ENCODE measurements at regions not wholly inside any gene's neighbourhood (a gene's known extent, or its start where the extent isn't known, plus 50 kb on each side); places are given as distances from the start of the nearest gene placed in this dataset.

DNA sequence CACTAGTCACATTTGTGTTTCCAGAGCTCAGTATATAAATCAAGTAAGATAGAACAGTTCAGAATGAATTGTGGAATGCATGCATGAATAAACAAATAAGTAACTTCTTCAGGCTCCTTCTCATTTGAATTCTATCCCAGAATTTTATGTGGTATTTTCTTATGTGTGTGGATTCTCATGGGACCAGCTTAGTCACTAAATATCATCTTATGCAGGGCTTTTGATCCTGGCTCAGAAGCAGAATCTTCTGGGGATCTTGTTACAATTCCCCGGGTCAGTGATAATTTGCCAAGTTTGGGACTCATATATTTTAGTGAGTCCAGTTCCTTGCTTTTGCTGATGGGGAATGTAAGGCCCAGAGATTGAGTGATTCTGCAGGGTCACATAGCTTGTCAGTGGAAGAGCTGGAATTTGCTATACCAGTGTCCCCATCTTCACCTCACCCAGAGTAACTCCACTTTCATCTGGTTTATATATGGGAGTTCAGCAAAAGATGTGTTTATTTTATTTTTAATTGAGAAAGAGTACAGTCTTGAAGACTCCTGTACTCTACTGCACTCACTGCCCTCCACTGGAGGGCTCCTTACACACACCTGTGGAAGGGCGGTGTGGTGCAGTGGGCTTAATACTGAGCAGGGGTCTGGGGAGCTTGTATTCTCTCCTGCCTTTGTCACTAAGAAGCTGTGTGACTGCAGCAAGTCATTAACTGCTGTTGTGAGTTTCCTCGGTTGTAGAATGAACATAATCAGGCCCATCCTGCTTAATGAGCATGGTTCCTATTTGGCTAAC, 198.2 kb upstream of the CXorf66 start:
- no peak for ATAC-seq
- TF ChIP-seq ZNF70 (CRISPR knock-in tag; IDR thresholded peaks at IDR 0.05) (no peak), RARB (CRISPR knock-in tag; IDR thresholded peaks at IDR 0.05) (no peak), PPARA (CRISPR knock-in tag; IDR thresholded peaks at IDR 0.05; ENCODE audit: borderline replicate concordance) (no peak), ARNTL (CRISPR knock-in tag; IDR thresholded peaks at IDR 0.05; ENCODE audit: borderline replicate concordance, low read depth) (no peak), GLIS3 (CRISPR knock-in tag; IDR thresholded peaks at IDR 0.05) (no peak), ZNF8 (CRISPR knock-in tag; IDR thresholded peaks at IDR 0.05) (no peak), ISL1 (CRISPR knock-in tag; IDR thresholded peaks at IDR 0.05) (no peak), ZNF565 (CRISPR knock-in tag; conservative IDR thresholded peaks at IDR 0.05; ENCODE audit: low read depth) (no peak), CSDC2 (CRISPR knock-in tag; IDR thresholded peaks at IDR 0.05) (no peak), ESRRG (CRISPR knock-in tag; IDR thresholded peaks at IDR 0.05) (no peak), BACH2 (CRISPR knock-in tag; IDR thresholded peaks at IDR 0.05; ENCODE audit: borderline replicate concordance) (no peak), ZFP3 (CRISPR knock-in tag; IDR thresholded peaks at IDR 0.05) (no peak), SNAI2 (CRISPR knock-in tag; IDR thresholded peaks at IDR 0.05) (no peak)
- TF ChIP-seq, protein P1, sequence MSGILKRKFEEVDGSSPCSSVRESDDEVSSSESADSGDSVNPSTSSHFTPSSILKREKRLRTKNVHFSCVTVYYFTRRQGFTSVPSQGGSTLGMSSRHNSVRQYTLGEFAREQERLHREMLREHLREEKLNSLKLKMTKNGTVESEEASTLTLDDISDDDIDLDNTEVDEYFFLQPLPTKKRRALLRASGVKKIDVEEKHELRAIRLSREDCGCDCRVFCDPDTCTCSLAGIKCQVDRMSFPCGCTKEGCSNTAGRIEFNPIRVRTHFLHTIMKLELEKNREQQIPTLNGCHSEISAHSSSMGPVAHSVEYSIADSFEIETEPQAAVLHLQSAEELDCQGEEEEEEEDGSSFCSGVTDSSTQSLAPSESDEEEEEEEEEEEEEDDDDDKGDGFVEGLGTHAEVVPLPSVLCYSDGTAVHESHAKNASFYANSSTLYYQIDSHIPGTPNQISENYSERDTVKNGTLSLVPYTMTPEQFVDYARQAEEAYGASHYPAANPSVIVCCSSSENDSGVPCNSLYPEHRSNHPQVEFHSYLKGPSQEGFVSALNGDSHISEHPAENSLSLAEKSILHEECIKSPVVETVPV (CRISPR knock-in tag; IDR thresholded peaks at IDR 0.05) = no peak
- TF ChIP-seq, protein P2, sequence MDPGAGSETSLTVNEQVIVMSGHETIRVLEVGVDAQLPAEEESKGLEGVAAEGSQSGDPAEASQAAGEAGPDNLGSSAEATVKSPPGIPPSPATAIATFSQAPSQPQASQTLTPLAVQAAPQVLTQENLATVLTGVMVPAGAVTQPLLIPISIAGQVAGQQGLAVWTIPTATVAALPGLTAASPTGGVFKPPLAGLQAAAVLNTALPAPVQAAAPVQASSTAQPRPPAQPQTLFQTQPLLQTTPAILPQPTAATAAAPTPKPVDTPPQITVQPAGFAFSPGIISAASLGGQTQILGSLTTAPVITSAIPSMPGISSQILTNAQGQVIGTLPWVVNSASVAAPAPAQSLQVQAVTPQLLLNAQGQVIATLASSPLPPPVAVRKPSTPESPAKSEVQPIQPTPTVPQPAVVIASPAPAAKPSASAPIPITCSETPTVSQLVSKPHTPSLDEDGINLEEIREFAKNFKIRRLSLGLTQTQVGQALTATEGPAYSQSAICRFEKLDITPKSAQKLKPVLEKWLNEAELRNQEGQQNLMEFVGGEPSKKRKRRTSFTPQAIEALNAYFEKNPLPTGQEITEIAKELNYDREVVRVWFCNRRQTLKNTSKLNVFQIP (CRISPR knock-in tag; IDR thresholded peaks at IDR 0.05; ENCODE audit: borderline replicate concordance, low read depth) = no peak
- TF ChIP-seq, protein P3, sequence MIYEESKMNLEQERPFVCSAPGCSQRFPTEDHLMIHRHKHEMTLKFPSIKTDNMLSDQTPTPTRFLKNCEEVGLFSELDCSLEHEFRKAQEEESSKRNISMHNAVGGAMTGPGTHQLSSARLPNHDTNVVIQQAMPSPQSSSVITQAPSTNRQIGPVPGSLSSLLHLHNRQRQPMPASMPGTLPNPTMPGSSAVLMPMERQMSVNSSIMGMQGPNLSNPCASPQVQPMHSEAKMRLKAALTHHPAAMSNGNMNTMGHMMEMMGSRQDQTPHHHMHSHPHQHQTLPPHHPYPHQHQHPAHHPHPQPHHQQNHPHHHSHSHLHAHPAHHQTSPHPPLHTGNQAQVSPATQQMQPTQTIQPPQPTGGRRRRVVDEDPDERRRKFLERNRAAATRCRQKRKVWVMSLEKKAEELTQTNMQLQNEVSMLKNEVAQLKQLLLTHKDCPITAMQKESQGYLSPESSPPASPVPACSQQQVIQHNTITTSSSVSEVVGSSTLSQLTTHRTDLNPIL (CRISPR knock-in tag; IDR thresholded peaks at IDR 0.05; ENCODE audit: low read depth) = no peak
- TF ChIP-seq, protein P4, sequence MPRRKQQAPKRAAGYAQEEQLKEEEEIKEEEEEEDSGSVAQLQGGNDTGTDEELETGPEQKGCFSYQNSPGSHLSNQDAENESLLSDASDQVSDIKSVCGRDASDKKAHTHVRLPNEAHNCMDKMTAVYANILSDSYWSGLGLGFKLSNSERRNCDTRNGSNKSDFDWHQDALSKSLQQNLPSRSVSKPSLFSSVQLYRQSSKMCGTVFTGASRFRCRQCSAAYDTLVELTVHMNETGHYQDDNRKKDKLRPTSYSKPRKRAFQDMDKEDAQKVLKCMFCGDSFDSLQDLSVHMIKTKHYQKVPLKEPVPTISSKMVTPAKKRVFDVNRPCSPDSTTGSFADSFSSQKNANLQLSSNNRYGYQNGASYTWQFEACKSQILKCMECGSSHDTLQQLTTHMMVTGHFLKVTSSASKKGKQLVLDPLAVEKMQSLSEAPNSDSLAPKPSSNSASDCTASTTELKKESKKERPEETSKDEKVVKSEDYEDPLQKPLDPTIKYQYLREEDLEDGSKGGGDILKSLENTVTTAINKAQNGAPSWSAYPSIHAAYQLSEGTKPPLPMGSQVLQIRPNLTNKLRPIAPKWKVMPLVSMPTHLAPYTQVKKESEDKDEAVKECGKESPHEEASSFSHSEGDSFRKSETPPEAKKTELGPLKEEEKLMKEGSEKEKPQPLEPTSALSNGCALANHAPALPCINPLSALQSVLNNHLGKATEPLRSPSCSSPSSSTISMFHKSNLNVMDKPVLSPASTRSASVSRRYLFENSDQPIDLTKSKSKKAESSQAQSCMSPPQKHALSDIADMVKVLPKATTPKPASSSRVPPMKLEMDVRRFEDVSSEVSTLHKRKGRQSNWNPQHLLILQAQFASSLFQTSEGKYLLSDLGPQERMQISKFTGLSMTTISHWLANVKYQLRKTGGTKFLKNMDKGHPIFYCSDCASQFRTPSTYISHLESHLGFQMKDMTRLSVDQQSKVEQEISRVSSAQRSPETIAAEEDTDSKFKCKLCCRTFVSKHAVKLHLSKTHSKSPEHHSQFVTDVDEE (CRISPR knock-in tag; IDR thresholded peaks at IDR 0.05) = no peak

DNA sequence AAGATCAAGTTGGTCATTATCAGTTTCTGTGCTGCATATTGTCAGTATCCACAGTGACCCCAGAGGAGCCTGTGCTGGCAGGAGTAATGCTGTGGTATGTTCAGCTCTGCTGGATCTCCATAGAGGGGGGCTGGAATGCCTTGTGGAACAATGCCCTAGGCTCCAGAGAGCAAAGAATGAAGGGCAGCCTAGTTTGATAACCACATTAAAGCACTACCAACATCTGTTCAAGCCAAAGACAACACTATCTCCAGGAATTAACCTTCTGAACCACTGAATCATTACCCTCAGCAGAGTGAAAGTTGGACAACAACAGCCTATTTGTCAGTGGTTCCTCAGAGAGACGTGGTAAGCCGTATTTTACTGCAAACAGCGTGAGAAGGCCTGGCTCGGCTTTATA, 192.3 kb upstream of the CXorf66 start:
- no peak for ATAC-seq
- no peak for TF ChIP-seq BACH2 (CRISPR knock-in tag; IDR thresholded peaks at IDR 0.05; ENCODE audit: borderline replicate concordance)
- TF ChIP-seq, protein P3 (CRISPR knock-in tag; IDR thresholded peaks at IDR 0.05; ENCODE audit: low read depth) = no peak

DNA sequence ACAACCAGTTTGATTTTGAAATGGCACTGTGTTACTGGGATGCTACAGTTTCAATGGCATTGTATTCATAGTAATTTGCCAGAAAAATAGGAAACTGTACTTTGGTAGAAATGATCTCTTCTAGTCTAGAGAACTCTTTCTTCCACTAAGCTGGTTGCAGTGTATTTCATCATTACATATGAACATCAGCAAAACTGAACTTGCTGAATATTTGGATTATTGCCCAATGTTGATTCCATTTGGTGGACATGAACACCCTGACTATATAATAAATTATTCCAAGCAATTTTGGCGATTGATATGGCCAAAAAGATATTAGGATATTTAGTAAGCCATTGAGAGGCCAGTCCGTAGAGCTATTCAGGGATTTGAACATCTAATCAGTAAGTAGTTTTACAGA, 191.8 kb upstream of the CXorf66 start:
- ATAC-seq = no peak
- TF ChIP-seq GLIS3 (CRISPR knock-in tag; IDR thresholded peaks at IDR 0.05) (no peak), ZFP30 (CRISPR knock-in tag; IDR thresholded peaks at IDR 0.05) (no peak), TCF4 (CRISPR knock-in tag; IDR thresholded peaks at IDR 0.05; ENCODE audit: borderline replicate concordance) (no peak), PPARA (CRISPR knock-in tag; IDR thresholded peaks at IDR 0.05; ENCODE audit: borderline replicate concordance) (no peak), CSDC2 (CRISPR knock-in tag; IDR thresholded peaks at IDR 0.05) (no peak), ZC3H10 (CRISPR knock-in tag; IDR thresholded peaks at IDR 0.05) (no peak), ESRRG (CRISPR knock-in tag; IDR thresholded peaks at IDR 0.05) (no peak), ZFP3 (CRISPR knock-in tag; IDR thresholded peaks at IDR 0.05) (no peak)
- TF ChIP-seq, protein P1 (CRISPR knock-in tag; IDR thresholded peaks at IDR 0.05) = no peak
